Upper lobe of left lung (tissue), 4 donors: ENCODE measurements at regions not wholly inside any gene's neighbourhood (a gene's known extent, or its start where the extent isn't known, plus 50 kb on each side); places are given as distances from the start of the nearest gene placed in this dataset.

ENCODE experiments used
- CTCF ChIP-seq, 6 experiments: fragments of 450-650 bp in 4 of 6; fragments of 200-600 bp in 2 of 6; sonication (generic) in 2 of 6; IDR thresholded peaks; one replicate each; pipeline ENCODE4 v1.5.1; 2016 to 2019; ENCODE audit warnings: antibody characterized with exemption in 6 of 6
- EP300 ChIP-seq, 4 donors: sonication (generic); formaldehyde crosslinking; IDR thresholded peaks; one replicate each; pipeline ENCODE4 v1.5.1; 2017; ENCODE audit warnings: antibody characterized with exemption in 4 of 4, control low read depth in 2 of 4
- POLR2A ChIP-seq, 4 donors: fragments of 450-650 bp; IDR thresholded peaks; one replicate each; pipeline ENCODE4 v1.5.1; 2016 to 2017; ENCODE audit warnings: antibody characterized with exemption in 4 of 4, mild to moderate bottlenecking in 2 of 4
- POLR2AphosphoS5 ChIP-seq, 2 donors: sonication (generic); formaldehyde crosslinking; IDR thresholded peaks; one replicate each; pipeline ENCODE4 v1.5.1; 2017; ENCODE audit warnings: antibody characterized with exemption in 2 of 2

GRCh38 chr9:87275047-87275725, 222.5 kb upstream of the DAPK1 start:
- TF ChIP-seq CTCF (IDR thresholded peaks at IDR 0.05) (no peak), POLR2A (IDR thresholded peaks at IDR 0.05) (no peak), EP300 (IDR thresholded peaks at IDR 0.05) (no peak), POLR2AphosphoS5 (IDR thresholded peaks at IDR 0.05) (no peak)
